K562 (cell line): ENCODE measurements at regions not wholly inside any gene's neighbourhood (a gene's known extent, or its start where the extent isn't known, plus 50 kb on each side); places are given as distances from the start of the nearest gene placed in this dataset.
"Not testable (repeated sequence)": the region's sequence is repeated elsewhere in the genome, so short reads cannot be mapped to it uniquely, and the experiment has no call there.

Experiments
- ATAC-seq: fragments of 200-7000 bp; cut with Tn5 transposase; 3 replicates; pipeline ENCODE4 v1.9.1; 2020; ENCODE audit warnings: moderate library complexity
- BruUV-seq: library from RNA; stranded (reverse); fragments of 400-500 nt; replicated peaks from 2 replicates; lab custom pipeline; 2021; lab: Mats Ljungman, UMichigan
- CTCF ChIA-PET: fragments of 300-600 bp; formaldehyde crosslinking; extraction: SDS; loops from one replicate; lab custom pipeline; 2021; ENCODE audit warnings: low intra/inter-chr PET ratio; lab: Yijun Ruan, JAX
- POLR2A ChIA-PET: fragments of 300-600, 350-650 bp; sonication (Branson Sonifier 250); formaldehyde crosslinking; extraction: SDS; loops from one replicate; lab custom pipeline; 2021; ENCODE audit warnings: antibody characterized with exemption, inconsistent platforms; lab: Yijun Ruan, JAX
- DNase-seq, 4 experiments: peaks; one replicate each; pipeline versions ENCODE4 v3.0.0 to v3.0.0-alpha.2; 2011 to 2018; ENCODE audit warnings: low spot score in 3 of 4, mixed read lengths in 3 of 4; ENCODE audit errors: extremely low read depth in 1 of 4
- FAIRE-seq: peaks from 2 replicates; lab custom pipeline; 2011; peaks lifted over from hg19 to GRCh38; lab: Jason Lieb, UNC
- H2AFZ ChIP-seq: 2 replicates; pipeline ENCODE4 v1.6.0; 2011; ENCODE audit warnings: low read depth, low read length, control low read depth, inconsistent platforms
- H3K27ac ChIP-seq: fragments of 200-600 bp; 3 replicates; pipeline ENCODE4 v1.8.0; 2011; ENCODE audit warnings: low read depth, mild to moderate bottlenecking, control low read depth, inconsistent platforms, low read length, moderate library complexity, mixed read lengths; ENCODE audit errors: extremely low read depth
- H3K27me3 ChIP-seq, 2 experiments: fragments of 300-600 bp in 1 of 2; 2 replicates in 1 of 2; 3 replicates in 1 of 2; pipeline versions ENCODE4 v1.6.0 to v1.8.0; 2011; ENCODE audit warnings: inconsistent platforms in 2 of 2, low read length in 2 of 2, mild to moderate bottlenecking in 1 of 2, mixed read lengths in 1 of 2, moderate library complexity in 1 of 2; ENCODE audit not compliant: control insufficient read depth in 2 of 2, insufficient read depth in 2 of 2
- H3K36me3 ChIP-seq: fragments of 300-600 bp; 3 replicates; pipeline ENCODE4 v1.8.0; 2011; ENCODE audit warnings: mild to moderate bottlenecking, low read length, inconsistent platforms; ENCODE audit not compliant: control insufficient read depth, insufficient read depth
- H3K4me1 ChIP-seq, 2 experiments: fragments of 200-600 bp in 1 of 2; replicated peaks in 1 of 2; 2 replicates in 1 of 2; 3 replicates in 1 of 2; pipeline versions ENCODE4 v1.5.1 to v1.8.0; 2011; ENCODE audit warnings: inconsistent platforms in 2 of 2, low read length in 2 of 2, mild to moderate bottlenecking in 1 of 2, mixed read lengths in 1 of 2, moderate library complexity in 1 of 2; ENCODE audit not compliant: control insufficient read depth in 2 of 2, insufficient read depth in 2 of 2
- H3K4me2 ChIP-seq: 2 replicates; pipeline ENCODE4 v1.6.1; 2011; ENCODE audit warnings: low read length, control low read depth, inconsistent platforms, mixed read lengths; ENCODE audit not compliant: insufficient read depth
- H3K4me3 ChIP-seq: fragments of 200-600 bp; sonication (generic), shearing (Covaris generic); 2 replicates; pipeline ENCODE4 v1.5.1; 2016; ENCODE audit warnings: control low read depth, inconsistent platforms
- H3K79me2 ChIP-seq: fragments of 200-600 bp; 3 replicates; pipeline ENCODE4 v1.8.0; 2011; ENCODE audit warnings: low read length, inconsistent platforms; ENCODE audit not compliant: control insufficient read depth, insufficient read depth
- H3K9ac ChIP-seq, 2 experiments: 2 replicates each; pipeline versions ENCODE4 v1.6.0 to v1.6.1; 2011; ENCODE audit warnings: low read depth in 2 of 2, low read length in 2 of 2, control low read depth in 1 of 2, inconsistent platforms in 1 of 2, mild to moderate bottlenecking in 1 of 2, mixed read lengths in 1 of 2; ENCODE audit not compliant: insufficient read depth in 1 of 2
- H3K9me1 ChIP-seq: one replicate; pipeline ENCODE4 v1.6.0; 2011; ENCODE audit warnings: inconsistent platforms, mild to moderate bottlenecking, low read length, moderate library complexity; ENCODE audit not compliant: control insufficient read depth, insufficient read depth
- H3K9me3 ChIP-seq: replicated peaks from 2 replicates; pipeline ENCODE4 v1.5.1; 2011; ENCODE audit warnings: low read depth, low read length, inconsistent platforms; ENCODE audit not compliant: control insufficient read depth, insufficient read depth
- H4K20me1 ChIP-seq: replicated peaks from 2 replicates; pipeline ENCODE4 v1.6.1; 2011; ENCODE audit warnings: low read length, inconsistent platforms, mixed read lengths; ENCODE audit not compliant: control insufficient read depth, insufficient read depth
- BDP1 ChIP-seq: IDR thresholded peaks from 3 replicates; pipeline ENCODE4 v1.6.1; 2011; ENCODE audit not compliant: insufficient read length, insufficient read depth
- DDX20 ChIP-seq: fragments of 450-650 bp; IDR thresholded peaks from 2 replicates; pipeline ENCODE4 v1.6.1; 2016; ENCODE audit warnings: missing genetic modification characterization, low read depth, mild to moderate bottlenecking, missing compliant biosample characterization, moderate library complexity
- HNRNPL ChIP-seq: fragments of 200-400 bp; formaldehyde crosslinking; IDR thresholded peaks from 2 replicates; pipeline ENCODE4 v1.6.1; 2017; ENCODE audit warnings: low read depth, mild to moderate bottlenecking, low read length
- NR2C1 ChIP-seq, 2 experiments: fragments of 450-650 bp; IDR thresholded peaks; 2 replicates each; pipeline ENCODE4 v1.6.1; 2017; ENCODE audit warnings: mild to moderate bottlenecking in 2 of 2, antibody characterized with exemption in 1 of 2, inconsistent platforms in 1 of 2, missing compliant biosample characterization in 1 of 2, missing genetic modification characterization in 1 of 2
- PCBP2 ChIP-seq: fragments of 200-400 bp; formaldehyde crosslinking; IDR thresholded peaks from 2 replicates; pipeline ENCODE4 v1.6.1; 2018; ENCODE audit warnings: low read length, low read depth, mild to moderate bottlenecking, moderate library complexity; ENCODE audit not compliant: poor library complexity, severe bottlenecking
- SRSF1 ChIP-seq: fragments of 200-400 bp; formaldehyde crosslinking; IDR thresholded peaks from 2 replicates; pipeline ENCODE4 v1.6.1; 2017; ENCODE audit warnings: mild to moderate bottlenecking, low read depth, low read length, moderate library complexity
- WGBS: fragments of 100-300 bp; shearing (Covaris generic); methylation state at CpG from one replicate; pipeline ENCODE4 v1.1.6; 2016; ENCODE audit warnings: low coverage, mixed read lengths; ENCODE audit not compliant: insufficient coverage; ENCODE audit errors: missing lambda C conversion rate; 5-methylcytosine and 5-hydroxymethylcytosine counted together
- in situ Hi-C: fragments of 300-500 bp; cut with MboI; formaldehyde crosslinking; loops from 4 replicates; pipeline ENCODE4 v1.15.0; 2018; ENCODE audit warnings: inconsistent platforms, mixed read lengths
- intact Hi-C: fragments of 100-400 bp; cut with micrococcal nuclease; formaldehyde crosslinking; loops from 2 replicates; pipeline ENCODE4 v1.14.2; 2022

DNA sequence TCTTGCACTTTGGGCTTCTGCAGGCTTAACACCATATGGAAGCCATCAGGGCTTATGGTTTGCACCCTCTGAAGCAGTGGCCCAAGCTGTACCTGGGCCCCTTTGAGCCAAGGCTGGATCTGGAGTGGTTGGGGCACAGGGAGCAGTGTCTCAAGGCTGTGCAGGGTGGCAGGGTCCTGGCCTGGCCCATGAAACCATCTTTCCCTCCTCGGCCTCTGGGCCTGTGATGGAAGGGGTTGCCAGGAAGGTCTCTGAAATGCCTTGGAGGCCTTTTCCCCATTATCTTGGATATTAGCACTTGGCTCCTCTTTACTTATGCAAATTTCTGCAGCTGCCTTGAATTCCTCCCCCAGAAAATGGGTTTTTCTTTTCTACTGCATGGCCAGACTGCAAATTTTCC is 134.7 kb upstream of the USP9X start:
- intact Hi-C loops = no loop called here
- 43% methylated on average over 1 of the region's 1 CpG for WGBS

DNA sequence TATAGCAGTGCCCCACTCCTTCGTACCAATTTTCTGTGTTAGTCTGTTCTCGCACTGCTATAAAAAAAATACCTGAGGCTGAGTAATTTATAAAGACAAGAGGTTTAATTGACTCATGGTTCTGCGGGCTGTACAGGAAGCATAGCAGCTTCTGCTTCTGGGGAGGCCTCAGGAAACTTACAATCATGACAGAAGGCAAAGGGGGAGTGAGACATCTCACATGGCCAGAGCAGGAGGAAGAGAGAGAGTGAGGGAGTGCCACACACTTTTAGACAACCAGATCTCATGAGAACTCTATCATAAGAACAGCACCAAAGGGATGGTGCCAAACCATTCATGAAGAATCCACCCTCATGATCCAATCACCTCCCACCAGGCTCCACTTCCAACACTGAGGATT is 133.8 kb upstream of the USP9X start:
- H3K27me3 ChIP-seq, H3K36me3 ChIP-seq, H3K9me1 ChIP-seq, in situ Hi-C loops, H2AFZ ChIP-seq, H4K20me1 ChIP-seq, POLR2A ChIA-PET, H3K4me1 ChIP-seq, FAIRE-seq, BruUV-seq, H3K79me2 ChIP-seq, CTCF ChIA-PET, ATAC-seq, H3K4me2 ChIP-seq, H3K4me3 ChIP-seq, H3K9me3 ChIP-seq, H3K9ac ChIP-seq, intact Hi-C loops, H3K27ac ChIP-seq, DNase-seq: not testable (repeated sequence)
- 53% methylated on average over 2 of the region's 3 CpGs for WGBS

More for the DNA sequence above, 134.7 kb upstream of the USP9X start:
- TF ChIP-seq DDX20 (tag) (no peak), NR2C1 (IDR thresholded peaks at IDR 0.05) (no peak), NR2C1 (tag; IDR thresholded peaks at IDR 0.05) (no peak), PCBP2 (no peak), SRSF1 (no peak), BDP1 (no peak), HNRNPL (no peak)
- DNase-seq = no peak
- ATAC-seq = no peak
- Histone ChIP-seq H3K9me1 (no peaks in the 10 kb centered on the region), H3K9ac (no peak overlapping the region), H2AFZ (no peak overlapping the region), H3K4me3 (no peak overlapping the region), H3K79me2 (no peaks in the 10 kb centered on the region), H3K9me3 (no peaks in the 10 kb centered on the region), H3K4me1 (no peaks in the 10 kb centered on the region; a peak in 1 of 5 replicates), H4K20me1 (no peaks in the 10 kb centered on the region), H3K27ac (no peak overlapping the region), H3K36me3 (no peaks in the 10 kb centered on the region), H3K4me2 (no peak overlapping the region), H3K27me3 (no peaks in the 10 kb centered on the region; a peak in 1 of 5 replicates)
- CTCF ChIA-PET = no interaction called here
- FAIRE-seq = no peak
- POLR2A ChIA-PET = interaction anchor here (0.6 kb wide), 1 partner anchor 422 kb away, joined by 3 read pairs; no protein-coding TSS in a partner anchor
- in situ Hi-C loops = no loop called here
- BruUV-seq = no TSS peak
